NCI-H2196 treated with DMSO at 0.1 percent for 48 hours (cell line): ENCODE measurements at regions not wholly inside any gene's neighbourhood (a gene's known extent, or its start where the extent isn't known, plus 50 kb on each side); places are given as distances from the start of the nearest gene placed in this dataset.

Experiments used
- DNase-seq: peaks from one replicate; lab custom pipeline; 2025; ENCODE audit not compliant: unreplicated experiment; lab: John Stamatoyannopoulos, UW

GRCh38 chr14:38850664-38851063 lies 252.4 kb downstream of the SEC23A start:
- no peak for DNase-seq

GRCh38 chr14:38848243-38848935 lies 254.6 kb downstream of the SEC23A start:
- DNase-seq: no peak

DNA sequence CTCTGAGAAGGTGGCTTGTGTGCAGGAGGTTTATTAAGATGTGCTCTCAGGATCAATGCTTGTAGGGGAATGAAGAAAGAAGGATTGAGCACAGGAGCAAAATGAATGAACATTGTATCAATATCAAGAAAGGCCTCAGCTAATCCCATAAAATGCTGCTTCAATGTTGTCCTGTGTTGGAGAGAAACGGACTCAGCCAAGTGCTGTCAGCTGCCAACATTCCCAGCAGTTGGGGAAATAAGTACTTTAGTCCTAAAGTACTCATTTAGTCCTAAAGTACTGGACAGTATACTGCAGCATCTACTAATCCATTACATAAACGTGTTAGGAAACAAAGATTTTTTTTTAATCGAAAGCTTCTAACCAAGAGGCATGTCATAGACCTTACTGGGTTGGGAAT lies 255.9 kb downstream of the SEC23A start:
- DNase-seq: no peak

GRCh38 chr14:38839694-38840365 lies 263.2 kb downstream of the SEC23A start:
- no peak for DNase-seq

DNA sequence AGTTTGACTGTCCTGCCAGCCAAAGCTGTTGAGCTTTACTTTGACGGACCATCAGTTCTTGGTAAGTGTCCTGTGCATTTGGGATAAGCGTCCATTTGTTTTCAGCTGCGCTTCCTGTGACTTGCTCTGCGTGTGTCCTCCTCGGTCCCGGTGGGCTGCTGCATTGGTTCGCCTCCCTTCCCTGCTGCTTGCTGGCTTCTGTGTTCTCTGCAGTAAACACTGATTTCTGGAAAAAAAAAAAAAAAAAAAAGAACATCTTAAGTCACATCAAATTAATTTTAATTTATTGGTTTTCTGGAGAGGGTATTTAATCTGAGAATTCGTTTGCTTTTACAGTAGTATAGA lies 264.1 kb downstream of the SEC23A start:
- no peak for DNase-seq

DNA sequence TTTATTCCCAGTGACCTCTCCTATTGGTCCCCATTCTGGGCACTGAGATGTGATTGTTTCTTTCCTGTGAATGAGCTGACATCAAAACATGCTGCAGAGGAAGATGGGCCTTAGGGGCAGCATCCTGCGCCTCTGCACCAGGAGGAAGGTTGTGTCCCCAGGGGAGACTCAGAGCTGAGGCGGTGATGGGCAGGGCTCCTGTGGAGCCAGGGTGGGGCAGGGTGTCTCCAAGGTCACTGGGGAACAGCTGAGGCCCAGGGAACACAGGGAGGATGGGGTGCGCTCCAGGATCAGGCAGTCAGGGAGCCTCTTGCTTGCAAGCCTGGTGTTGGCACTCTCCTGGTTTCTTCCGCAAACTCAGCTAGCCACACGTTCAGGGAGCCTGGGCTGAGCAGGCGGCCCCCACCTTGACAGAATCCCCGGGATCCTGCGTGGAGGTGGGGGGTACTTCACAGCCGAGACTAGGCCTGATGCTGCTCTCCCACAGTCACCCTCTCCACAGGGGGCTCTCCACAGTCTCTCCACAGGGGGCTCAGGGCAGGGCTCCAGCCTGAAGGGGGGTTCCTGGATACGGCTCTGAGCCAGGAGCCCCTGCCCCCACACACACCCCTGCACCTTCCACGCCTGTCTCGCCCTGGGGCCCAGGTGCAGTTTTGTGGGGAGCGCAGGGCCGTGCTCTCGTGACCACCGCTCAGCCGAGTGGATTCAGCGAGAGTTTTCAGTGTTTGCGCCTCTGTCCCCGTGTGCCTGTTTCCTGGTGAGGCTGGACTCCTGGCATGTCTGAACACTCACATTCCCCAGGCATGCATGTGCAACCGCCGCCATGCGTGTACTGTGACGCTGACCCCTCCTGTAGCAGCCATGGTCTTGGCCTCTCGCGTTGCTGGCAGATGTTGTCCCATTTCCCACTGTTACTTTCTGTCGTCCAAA lies 264.7 kb downstream of the SEC23A start:
- no peak for DNase-seq

DNA sequence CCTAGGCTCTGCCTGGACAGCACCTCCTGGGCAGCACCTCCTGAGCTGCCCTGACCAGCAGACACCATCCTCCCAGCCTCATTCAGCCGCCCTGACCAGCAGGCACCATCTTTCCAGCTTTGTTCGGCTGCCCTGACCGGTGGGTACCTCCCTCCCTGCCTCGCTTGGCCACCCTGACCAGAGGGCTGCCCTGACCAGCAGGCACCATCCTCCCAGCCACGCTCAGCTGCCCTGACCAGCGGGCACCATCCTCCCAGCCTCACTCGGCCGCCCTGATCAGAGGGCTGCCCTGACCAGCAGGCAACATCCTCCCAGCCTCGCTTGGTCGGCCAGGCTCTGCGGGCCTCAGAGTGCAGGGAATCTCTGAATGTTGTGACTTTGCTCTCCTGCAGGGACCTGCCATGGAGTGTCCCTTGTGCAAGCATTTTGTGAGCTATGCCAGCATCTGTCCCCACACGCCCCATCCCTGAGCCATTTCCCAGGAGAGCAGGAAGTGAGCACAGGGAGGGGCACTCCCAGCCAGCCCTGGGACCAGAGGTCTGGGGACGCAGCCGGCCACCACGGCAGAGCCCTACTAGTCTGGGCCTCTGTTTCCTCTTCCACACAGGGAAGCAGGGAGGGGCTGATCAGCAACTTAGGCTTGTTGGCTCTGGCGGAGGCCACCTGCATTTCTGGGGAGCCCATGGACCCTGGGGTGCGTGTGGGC lies 265.5 kb downstream of the SEC23A start:
- DNase-seq: no peak

DNA sequence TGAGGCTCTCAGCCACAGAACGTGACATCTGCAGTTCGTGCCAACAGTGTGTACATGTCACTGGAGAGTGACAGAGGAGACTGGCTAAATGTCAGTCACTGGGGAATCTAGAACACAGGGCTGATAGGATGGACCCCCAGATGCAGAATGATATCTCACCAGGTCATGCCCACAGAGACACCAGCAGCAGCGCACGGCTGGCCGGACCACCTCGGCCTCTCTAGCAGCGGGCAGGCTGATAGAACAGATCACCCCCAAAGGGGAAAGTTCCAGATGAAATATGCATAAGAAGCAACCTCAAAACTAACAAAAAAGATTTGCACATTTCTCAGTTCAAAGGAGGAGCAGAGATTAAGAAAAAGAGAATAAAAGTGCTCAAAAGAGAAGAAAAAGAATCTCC lies 266.5 kb downstream of the SEC23A start:
- DNase-seq: no peak

DNA sequence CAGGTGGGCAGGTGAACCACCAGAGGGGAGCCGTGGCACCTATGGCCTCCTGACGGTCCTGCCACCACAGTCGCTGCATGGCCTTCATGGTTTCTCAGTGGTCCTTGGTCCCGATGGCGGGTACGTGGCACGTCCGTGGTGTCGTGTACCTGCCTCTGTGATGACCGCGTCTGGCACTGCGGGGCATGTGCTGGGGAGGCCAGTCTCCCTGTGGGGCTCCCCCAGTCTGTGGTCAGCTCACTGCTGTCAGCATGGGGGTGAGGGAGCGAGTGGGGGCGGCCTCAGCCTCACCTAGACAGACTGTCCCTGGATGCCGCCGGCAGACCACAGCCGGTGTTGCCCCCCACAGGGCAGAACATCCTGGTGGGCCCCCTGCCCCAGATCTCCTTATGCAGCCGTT lies 267.2 kb downstream of the SEC23A start:
- DNase-seq: no peak

DNA sequence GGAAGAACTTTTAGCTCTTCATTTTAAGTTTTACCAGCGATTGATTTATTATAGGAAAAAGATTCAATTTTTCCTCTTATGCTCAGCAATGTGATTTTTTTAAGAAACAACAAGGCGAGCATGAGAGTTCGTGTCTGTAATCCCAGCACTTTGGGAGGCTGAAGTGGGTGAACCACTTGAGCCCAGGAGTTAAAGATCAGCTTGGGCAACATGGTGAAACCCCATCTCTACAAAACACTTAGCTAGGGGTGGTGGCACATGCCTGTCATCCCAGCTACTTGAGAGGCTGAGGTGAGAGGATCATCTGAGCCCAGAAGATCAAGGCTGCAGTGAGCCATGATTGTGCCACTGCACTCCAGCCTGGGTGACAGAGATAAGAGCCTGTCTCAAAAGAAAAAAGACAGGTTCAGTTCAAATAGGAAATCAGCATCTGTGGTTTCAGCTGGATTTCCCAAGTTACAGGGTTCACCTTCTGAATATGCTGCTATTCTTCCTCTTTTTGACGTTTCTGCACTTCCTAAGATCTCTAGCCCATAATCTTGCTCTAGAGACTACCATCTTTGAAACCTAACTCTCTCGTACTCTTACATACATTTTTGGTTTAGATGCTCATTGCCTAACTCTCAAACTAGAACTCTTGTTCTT lies 274.7 kb downstream of the SEC23A start:
- no peak for DNase-seq

DNA sequence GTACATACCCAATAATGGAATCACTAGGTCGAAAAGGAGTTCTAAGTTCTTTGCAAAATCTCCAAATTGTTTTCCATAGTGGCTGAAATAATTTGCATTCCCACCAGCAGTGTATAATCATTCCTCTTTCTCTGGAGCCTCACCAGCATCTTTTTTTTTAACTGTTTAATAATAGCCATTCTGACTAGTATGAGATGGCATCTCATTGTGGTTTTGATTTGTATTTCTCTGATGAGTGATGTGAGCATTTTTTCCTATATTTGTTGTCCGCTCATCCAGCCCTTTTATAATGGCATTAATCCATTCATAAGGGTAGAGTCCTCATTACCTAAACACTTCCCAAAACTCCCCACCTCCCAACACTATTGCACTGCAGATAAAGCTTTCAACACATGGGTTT lies 278.3 kb downstream of the SEC23A start:
- no peak for DNase-seq

GRCh38 chr14:38818555-38818954 lies 284.5 kb downstream of the SEC23A start:
- no peak for DNase-seq

- no peak for DNase-seq
Observed at GRCh38 chr14:38808734-38809455, 294.1 kb downstream of the SEC23A start.

GRCh38 chr14:38799671-38800070 lies 303.4 kb downstream of the SEC23A start:
- no peak for DNase-seq

- no peak for DNase-seq
Observed at GRCh38 chr14:38794677-38795076, 308.4 kb downstream of the SEC23A start.

GRCh38 chr14:38791862-38792261 lies 311.2 kb downstream of the SEC23A start:
- no peak for DNase-seq

- no peak for DNase-seq
Observed at GRCh38 chr14:38790916-38791315, 312.1 kb downstream of the SEC23A start.

GRCh38 chr14:38789805-38790204 lies 313.2 kb downstream of the SEC23A start:
- DNase-seq: no peak

DNA sequence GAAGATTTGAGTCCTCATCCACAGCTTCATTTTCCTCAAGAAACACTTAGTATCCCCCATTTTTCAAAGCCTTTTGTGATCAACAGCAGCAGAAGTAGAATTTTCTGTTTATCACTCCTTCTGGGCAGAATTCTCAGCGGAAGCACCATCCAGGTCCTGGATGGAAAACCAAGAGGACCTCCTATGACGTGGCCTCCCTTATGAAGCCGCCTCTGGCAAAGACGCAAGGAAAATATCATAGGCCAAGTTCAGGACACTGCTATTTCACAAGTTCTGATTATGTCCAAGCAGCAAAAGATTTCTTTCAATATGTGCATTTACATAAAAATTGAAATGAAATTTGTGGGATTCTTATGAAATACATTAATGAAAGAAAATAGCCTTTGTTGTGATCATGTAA lies 315.0 kb downstream of the SEC23A start:
- no peak for DNase-seq

DNA sequence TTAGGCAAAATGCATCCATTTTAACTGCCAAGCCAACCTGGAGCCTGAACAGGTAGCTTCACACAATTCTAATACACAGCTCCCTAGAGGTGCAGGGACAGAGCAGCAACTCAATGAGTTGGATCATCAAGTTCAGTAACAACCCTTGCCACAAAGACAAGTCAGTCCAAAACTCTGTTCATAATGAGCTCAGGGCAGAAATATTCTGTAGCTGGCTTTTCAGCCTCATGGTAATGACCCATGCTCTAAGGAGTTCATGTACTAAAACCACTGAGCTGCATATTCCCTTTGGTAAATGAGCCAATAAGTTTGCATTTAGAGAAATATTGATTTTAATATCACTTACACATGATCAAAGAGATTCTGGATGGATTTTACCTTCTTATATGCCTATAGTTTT lies 316.1 kb downstream of the SEC23A start:
- no peak for DNase-seq
